PC-9 (cell line): ENCODE measurements at regions not wholly inside any gene's neighbourhood (a gene's known extent, or its start where the extent isn't known, plus 50 kb on each side); places are given as distances from the start of the nearest gene placed in this dataset.
"Not testable (repeated sequence)": the region's sequence is repeated elsewhere in the genome, so short reads cannot be mapped to it uniquely, and the experiment has no call there.

Source experiments
- BruUV-seq: library from RNA; stranded (reverse); fragments of 400-500 nt; replicated peaks from 2 replicates; lab custom pipeline; 2021; lab: Mats Ljungman, UMichigan
- CTCF ChIA-PET: fragments of 300-600 bp; sonication (Branson Sonifier 250); formaldehyde crosslinking; loops from one replicate; lab custom pipeline; 2022; ENCODE audit warnings: antibody characterized with exemption; lab: Charles Lee
- POLR2A ChIA-PET: fragments of 300-600 bp; sonication (Branson Sonifier 250); formaldehyde crosslinking; loops from one replicate; lab custom pipeline; 2022; ENCODE audit warnings: antibody characterized with exemption; ENCODE audit not compliant: unreplicated experiment; lab: Charles Lee
- DNase-seq, 2 experiments: peaks; one replicate each; pipeline versions ENCODE4 v3.0.0 to v3.0.0-alpha.2; 2015 to 2022; ENCODE audit warnings: mixed read lengths in 1 of 2
- H2AFZ ChIP-seq: fragments of 200-600 bp; sonication (generic); 2 replicates; pipeline ENCODE4 v1.8.1; 2017; ENCODE audit warnings: antibody characterized with exemption
- H3F3A ChIP-seq: fragments of 200-600 bp; sonication (generic); 2 replicates; pipeline ENCODE4 v1.8.1; 2017; ENCODE audit warnings: antibody characterized with exemption, mild to moderate bottlenecking, low read depth; ENCODE audit not compliant: insufficient read depth
- H3K27ac ChIP-seq: fragments of 200-600 bp; sonication (generic); 2 replicates; pipeline ENCODE4 v1.6.1; 2016; ENCODE audit warnings: mixed run types
- H3K27me3 ChIP-seq: fragments of 200-600 bp; sonication (generic); 2 replicates; pipeline ENCODE4 v1.6.1; 2016; ENCODE audit warnings: low read depth, mixed run types; ENCODE audit not compliant: insufficient read depth
- H3K36me3 ChIP-seq: fragments of 200-600 bp; sonication (generic); 2 replicates; pipeline ENCODE4 v1.6.1; 2016; ENCODE audit warnings: low read depth, mixed run types
- H3K4me1 ChIP-seq: fragments of 200-600 bp; sonication (generic); replicated peaks from 2 replicates; pipeline ENCODE4 v1.6.1; 2016; ENCODE audit warnings: mixed run types; ENCODE audit not compliant: insufficient read depth
- H3K4me2 ChIP-seq: fragments of 200-600 bp; sonication (generic); 2 replicates; pipeline ENCODE4 v1.6.1; 2017; ENCODE audit warnings: mixed run types
- H3K4me3 ChIP-seq: fragments of 200-600 bp; sonication (generic); 2 replicates; pipeline ENCODE4 v1.6.1; 2016; ENCODE audit warnings: mixed run types
- H3K79me2 ChIP-seq: fragments of 200-600 bp; sonication (generic); 2 replicates; pipeline ENCODE4 v1.6.1; 2017; ENCODE audit warnings: low read depth, mixed run types
- H3K9me2 ChIP-seq: fragments of 200-600 bp; sonication (generic); 2 replicates; pipeline ENCODE4 v1.8.1; 2017; ENCODE audit warnings: mild to moderate bottlenecking; ENCODE audit not compliant: insufficient read depth
- H3K9me3 ChIP-seq: fragments of 200-600 bp; sonication (generic); 2 replicates; pipeline ENCODE4 v1.8.1; 2016; ENCODE audit warnings: low read depth; ENCODE audit not compliant: insufficient read depth
- H4K20me1 ChIP-seq: fragments of 200-600 bp; sonication (generic); 2 replicates; pipeline ENCODE4 v1.8.1; 2017; ENCODE audit not compliant: insufficient read depth
- CTCF ChIP-seq: fragments of 200-600 bp; sonication (generic); conservative IDR thresholded peaks from 2 replicates; pipeline ENCODE4 v1.6.1; 2017; ENCODE audit warnings: mixed run types, antibody characterized with exemption, mild to moderate bottlenecking, moderate library complexity
- EZH2 ChIP-seq: fragments of 200-600 bp; sonication (generic); IDR thresholded peaks from 2 replicates; pipeline ENCODE4 v1.8.0; 2017; ENCODE audit warnings: antibody characterized with exemption, low read depth
- intact Hi-C: fragments of 100-400 bp; cut with micrococcal nuclease; formaldehyde crosslinking; loops from one replicate; pipeline ENCODE4 v1.10.0; 2022; ENCODE audit not compliant: unreplicated experiment

GRCh38 chr9:135192686-135193085 lies 105.2 kb downstream of the OLFM1 start:
- no peaks in the 10 kb centered on the region for H4K20me1 ChIP-seq
- CTCF ChIA-PET, result no interaction called here
- intact Hi-C loops, result no loop called here
- H3K4me2 ChIP-seq, result no peak overlapping the region
- TF ChIP-seq EZH2 (no peak), CTCF (no peak)
- H3K27me3 ChIP-seq, result peaks cover 78% of the 10 kb centered on the region
- no peak overlapping the region for H3K4me3 ChIP-seq
- no peak overlapping the region for H2AFZ ChIP-seq
- H3F3A ChIP-seq, result no peaks in the 10 kb centered on the region
- H3K9me3 ChIP-seq, result no peaks in the 10 kb centered on the region
- POLR2A ChIA-PET, result no interaction called here
- no peak for DNase-seq
- no TSS peak for BruUV-seq
- H3K27ac ChIP-seq, result no peak overlapping the region
- H3K36me3 ChIP-seq, result no peaks in the 10 kb centered on the region
- no peaks in the 10 kb centered on the region for H3K4me1 ChIP-seq
- no peaks in the 10 kb centered on the region for H3K9me2 ChIP-seq
- no peaks in the 10 kb centered on the region for H3K79me2 ChIP-seq

GRCh38 chr9:135195975-135196374 lies 108.5 kb downstream of the OLFM1 start:
- intact Hi-C loops, H3K9me2 ChIP-seq, H3F3A ChIP-seq, CTCF ChIA-PET, BruUV-seq, H2AFZ ChIP-seq, H3K4me1 ChIP-seq, H3K27ac ChIP-seq, POLR2A ChIA-PET, H3K36me3 ChIP-seq, H3K4me2 ChIP-seq, H3K4me3 ChIP-seq, H3K79me2 ChIP-seq, DNase-seq, H4K20me1 ChIP-seq, H3K9me3 ChIP-seq: not testable (repeated sequence)
- peaks cover 85% of the 10 kb centered on the region for H3K27me3 ChIP-seq

- H3K9me3 ChIP-seq, result no peaks in the 10 kb centered on the region
- no peaks in the 10 kb centered on the region for H3K79me2 ChIP-seq
- intact Hi-C loops, result no loop called here
- BruUV-seq, result no TSS peak
- no peak overlapping the region for H3K4me2 ChIP-seq
- ChIA-PET CTCF (no interaction called here), POLR2A (no interaction called here)
- H4K20me1 ChIP-seq, result no peaks in the 10 kb centered on the region
- DNase-seq, result no peak
- TF ChIP-seq CTCF, result no peak
- TF ChIP-seq EZH2, result no peak
- no peak overlapping the region for H3K4me3 ChIP-seq
- no peak overlapping the region for H2AFZ ChIP-seq
- H3K36me3 ChIP-seq, result no peaks in the 10 kb centered on the region
- H3F3A ChIP-seq, result no peaks in the 10 kb centered on the region
- no peaks in the 10 kb centered on the region for H3K9me2 ChIP-seq
- peaks cover 85% of the 10 kb centered on the region for H3K27me3 ChIP-seq
- no peaks in the 10 kb centered on the region for H3K4me1 ChIP-seq
- no peak overlapping the region for H3K27ac ChIP-seq
Observed at GRCh38 chr9:135196474-135196873, 109.0 kb downstream of the OLFM1 start.

GRCh38 chr9:135198144-135198543 lies 110.7 kb downstream of the OLFM1 start:
- Histone ChIP-seq H3K27ac (no peak overlapping the region), H3K79me2 (no peaks in the 10 kb centered on the region), H3K4me1 (no peaks in the 10 kb centered on the region), H3K36me3 (no peaks in the 10 kb centered on the region), H3K27me3 (peaks cover 83% of the 10 kb centered on the region), H3K9me3 (no peaks in the 10 kb centered on the region), H2AFZ (no peak overlapping the region), H4K20me1 (no peaks in the 10 kb centered on the region), H3K4me3 (no peak overlapping the region), H3K9me2 (no peaks in the 10 kb centered on the region), H3K4me2 (no peak overlapping the region), H3F3A (no peaks in the 10 kb centered on the region)
- ChIA-PET POLR2A (no interaction called here), CTCF (no interaction called here)
- BruUV-seq, result no TSS peak
- no peak for DNase-seq
- intact Hi-C loops, result no loop called here
- TF ChIP-seq EZH2, result no peak
- no peak for TF ChIP-seq CTCF
